ENCODE measurements at regions not wholly inside any gene's neighbourhood (a gene's known extent, or its start where the extent isn't known, plus 50 kb on each side); places are given as distances from the start of the nearest gene placed in this dataset.

GRCh38 chr2:14760169-14760568, 127.7 kb downstream of the LRATD1 start:
- no peak overlapping the region for H2BK120ac ChIP-seq (ENCODE audit: low read depth, low read length)
- no peak overlapping the region for H4K8ac ChIP-seq (ENCODE audit: low read length)

GRCh38 chr2:14761118-14761517, 128.6 kb downstream of the LRATD1 start:
- Histone ChIP-seq H3K27ac (ENCODE audit: low read length, poor library complexity, severe bottlenecking) (no peak overlapping the region), H2BK15ac (ENCODE audit: low read depth, poor library complexity, severe bottlenecking) (no peak overlapping the region), H3K4me3 (ENCODE audit: insufficient read depth in 1 of 2, low read depth in 1 of 2, low read length in 2 of 2) (no peak overlapping the region), H3K4ac (ENCODE audit: low read depth in 1 of 2, low read length in 2 of 2) (no peak overlapping the region), H3K14ac (ENCODE audit: low read length in 2 of 2) (no peak overlapping the region), H4K91ac (ENCODE audit: low read length) (no peak overlapping the region), H3K4me2 (ENCODE audit: low read length, poor library complexity, severe bottlenecking) (no peak overlapping the region), H3K9me3 (ENCODE audit: control insufficient read depth, low read length) (no peaks in the 10 kb centered on the region), H3K23ac (ENCODE audit: low read length in 2 of 2) (no peak overlapping the region), H3K4me1 (ENCODE audit: control insufficient read depth, insufficient read depth, low read depth, low read length) (no peaks in the 10 kb centered on the region), H2BK5ac (ENCODE audit: low read depth, low read length, poor library complexity, severe bottlenecking) (no peak overlapping the region), H2BK12ac (ENCODE audit: low read length in 2 of 2) (no peak overlapping the region), H3K79me1 (replicated peaks; ENCODE audit: low read length, poor library complexity, severe bottlenecking) (no peaks in the 10 kb centered on the region), H2AFZ (ENCODE audit: low read depth, low read length) (no peak overlapping the region), H3K27me3 (ENCODE audit: control insufficient read depth in 1 of 2, insufficient read depth in 1 of 2, low read length in 2 of 2) (no peaks in the 10 kb centered on the region), H4K8ac (ENCODE audit: low read length) (no peak overlapping the region), H3K18ac (ENCODE audit: low read depth in 1 of 2, low read length in 2 of 2) (no peak overlapping the region), H2BK120ac (ENCODE audit: low read depth, low read length) (no peak overlapping the region), H2AK5ac (ENCODE audit: low read length, severe bottlenecking) (no peak overlapping the region), H3K9ac (ENCODE audit: low read length) (no peak overlapping the region), H3K36me3 (ENCODE audit: control insufficient read depth in 1 of 2, insufficient read depth in 2 of 2, low read depth in 1 of 2, low read length in 2 of 2) (no peaks in the 10 kb centered on the region)
- no peak for DNase-seq
- 84% methylated on average over 11 of the region's 11 CpGs for WGBS

More at GRCh38 chr2:14760169-14760568, 127.7 kb downstream of the LRATD1 start:
- Histone ChIP-seq H3K4me2 (ENCODE audit: low read length, poor library complexity, severe bottlenecking) (no peak overlapping the region), H3K9me3 (ENCODE audit: control insufficient read depth, low read length) (no peaks in the 10 kb centered on the region), H3K79me1 (replicated peaks; ENCODE audit: low read length, poor library complexity, severe bottlenecking) (no peaks in the 10 kb centered on the region), H3K23ac (ENCODE audit: low read length in 2 of 2) (no peak overlapping the region), H3K4ac (ENCODE audit: low read depth in 1 of 2, low read length in 2 of 2) (no peak overlapping the region), H2BK12ac (ENCODE audit: low read length in 2 of 2) (no peak overlapping the region), H3K36me3 (ENCODE audit: control insufficient read depth in 1 of 2, insufficient read depth in 2 of 2, low read depth in 1 of 2, low read length in 2 of 2) (no peaks in the 10 kb centered on the region), H3K4me1 (ENCODE audit: control insufficient read depth, insufficient read depth, low read depth, low read length) (no peaks in the 10 kb centered on the region), H3K18ac (ENCODE audit: low read depth in 1 of 2, low read length in 2 of 2) (no peak overlapping the region), H2AFZ (ENCODE audit: low read depth, low read length) (no peak overlapping the region), H2BK15ac (ENCODE audit: low read depth, poor library complexity, severe bottlenecking) (no peak overlapping the region), H2BK5ac (ENCODE audit: low read depth, low read length, poor library complexity, severe bottlenecking) (no peak overlapping the region), H3K14ac (ENCODE audit: low read length in 2 of 2) (no peak overlapping the region), H3K27me3 (ENCODE audit: control insufficient read depth in 1 of 2, insufficient read depth in 1 of 2, low read length in 2 of 2) (no peaks in the 10 kb centered on the region), H4K91ac (ENCODE audit: low read length) (no peak overlapping the region), H2AK5ac (ENCODE audit: low read length, severe bottlenecking) (no peak overlapping the region), H3K4me3 (ENCODE audit: insufficient read depth in 1 of 2, low read depth in 1 of 2, low read length in 2 of 2) (no peak overlapping the region), H3K9ac (ENCODE audit: low read length) (no peak overlapping the region), H3K27ac (ENCODE audit: low read length, poor library complexity, severe bottlenecking) (no peak overlapping the region)
- no peak for DNase-seq
- 79% methylated on average over 7 of the region's 9 CpGs for WGBS

- no peak overlapping the region for H2BK12ac ChIP-seq (ENCODE audit: low read length in 2 of 2)
- no peak overlapping the region for H3K14ac ChIP-seq (ENCODE audit: low read length in 2 of 2)
- no peak overlapping the region for H3K4ac ChIP-seq (ENCODE audit: low read depth in 1 of 2, low read length in 2 of 2)
- H2BK120ac ChIP-seq (ENCODE audit: low read depth, low read length) = no peak overlapping the region
- H3K4me2 ChIP-seq (ENCODE audit: low read length, poor library complexity, severe bottlenecking) = no peak overlapping the region
- DNase-seq = peak; percentile 3
- no peaks in the 10 kb centered on the region for H3K36me3 ChIP-seq (ENCODE audit: control insufficient read depth in 1 of 2, insufficient read depth in 2 of 2, low read depth in 1 of 2, low read length in 2 of 2)
- H3K4me3 ChIP-seq (ENCODE audit: insufficient read depth in 1 of 2, low read depth in 1 of 2, low read length in 2 of 2) = no peak overlapping the region
- no peaks in the 10 kb centered on the region for H3K79me1 ChIP-seq (replicated peaks; ENCODE audit: low read length, poor library complexity, severe bottlenecking)
- H4K91ac ChIP-seq (ENCODE audit: low read length) = no peak overlapping the region
- no peak overlapping the region for H2AK5ac ChIP-seq (ENCODE audit: low read length, severe bottlenecking)
- no peaks in the 10 kb centered on the region for H3K9me3 ChIP-seq (ENCODE audit: control insufficient read depth, low read length)
- H3K23ac ChIP-seq (ENCODE audit: low read length in 2 of 2) = no peak overlapping the region
- no peaks in the 10 kb centered on the region for H3K27me3 ChIP-seq (ENCODE audit: control insufficient read depth in 1 of 2, insufficient read depth in 1 of 2, low read length in 2 of 2)
- no peak overlapping the region for H2BK15ac ChIP-seq (ENCODE audit: low read depth, poor library complexity, severe bottlenecking)
- H2BK5ac ChIP-seq (ENCODE audit: low read depth, low read length, poor library complexity, severe bottlenecking) = no peak overlapping the region
- H2AFZ ChIP-seq (ENCODE audit: low read depth, low read length) = no peak overlapping the region
- H3K27ac ChIP-seq (ENCODE audit: low read length, poor library complexity, severe bottlenecking) = no peak overlapping the region
- no peak overlapping the region for H3K18ac ChIP-seq (ENCODE audit: low read depth in 1 of 2, low read length in 2 of 2)
- no peak overlapping the region for H3K9ac ChIP-seq (ENCODE audit: low read length)
- H3K4me1 ChIP-seq (ENCODE audit: control insufficient read depth, insufficient read depth, low read depth, low read length) = no peaks in the 10 kb centered on the region
- WGBS = 40% methylated on average over 1 of the region's 2 CpGs
- H4K8ac ChIP-seq (ENCODE audit: low read length) = no peak overlapping the region
Observed at GRCh38 chr2:14773696-14774095, 141.2 kb downstream of the LRATD1 start.

- H3K27me3 ChIP-seq (ENCODE audit: control insufficient read depth in 1 of 2, insufficient read depth in 1 of 2, low read length in 2 of 2) = no peaks in the 10 kb centered on the region
- H4K8ac ChIP-seq (ENCODE audit: low read length) = no peak overlapping the region
- H3K9me3 ChIP-seq (ENCODE audit: control insufficient read depth, low read length) = no peaks in the 10 kb centered on the region
- H3K14ac ChIP-seq (ENCODE audit: low read length in 2 of 2) = no peak overlapping the region
- H3K18ac ChIP-seq (ENCODE audit: low read depth in 1 of 2, low read length in 2 of 2) = no peak overlapping the region
- H3K4ac ChIP-seq (ENCODE audit: low read depth in 1 of 2, low read length in 2 of 2) = no peak overlapping the region
- no peak overlapping the region for H2BK120ac ChIP-seq (ENCODE audit: low read depth, low read length)
- H3K27ac ChIP-seq (ENCODE audit: low read length, poor library complexity, severe bottlenecking) = no peak overlapping the region
- no peak for DNase-seq
- WGBS = 81% methylated on average over 5 of the region's 5 CpGs
- H2AFZ ChIP-seq (ENCODE audit: low read depth, low read length) = no peak overlapping the region
- no peak overlapping the region for H2AK5ac ChIP-seq (ENCODE audit: low read length, severe bottlenecking)
- no peaks in the 10 kb centered on the region for H3K36me3 ChIP-seq (ENCODE audit: control insufficient read depth in 1 of 2, insufficient read depth in 2 of 2, low read depth in 1 of 2, low read length in 2 of 2)
- H4K91ac ChIP-seq (ENCODE audit: low read length) = no peak overlapping the region
- no peak overlapping the region for H2BK5ac ChIP-seq (ENCODE audit: low read depth, low read length, poor library complexity, severe bottlenecking)
- no peaks in the 10 kb centered on the region for H3K79me1 ChIP-seq (replicated peaks; ENCODE audit: low read length, poor library complexity, severe bottlenecking)
- no peak overlapping the region for H2BK12ac ChIP-seq (ENCODE audit: low read length in 2 of 2)
- no peaks in the 10 kb centered on the region for H3K4me1 ChIP-seq (ENCODE audit: control insufficient read depth, insufficient read depth, low read depth, low read length)
- H3K23ac ChIP-seq (ENCODE audit: low read length in 2 of 2) = no peak overlapping the region
- no peak overlapping the region for H3K9ac ChIP-seq (ENCODE audit: low read length)
- H2BK15ac ChIP-seq (ENCODE audit: low read depth, poor library complexity, severe bottlenecking) = no peak overlapping the region
- H3K4me3 ChIP-seq (ENCODE audit: insufficient read depth in 1 of 2, low read depth in 1 of 2, low read length in 2 of 2) = no peak overlapping the region
- H3K4me2 ChIP-seq (ENCODE audit: low read length, poor library complexity, severe bottlenecking) = no peak overlapping the region
Observed at GRCh38 chr2:14774436-14774968, 142.0 kb downstream of the LRATD1 start.

All from mesenchymal stem cell (in vitro differentiated cells and primary cell).